Endothelial cell of umbilical vein (primary cell): ENCODE measurements at regions not wholly inside any gene's neighbourhood (a gene's known extent, or its start where the extent isn't known, plus 50 kb on each side); places are given as distances from the start of the nearest gene placed in this dataset.

Experiments
- MYC ChIP-seq: IDR thresholded peaks from one replicate; pipeline ENCODE4 v1.6.1; 2011; ENCODE audit warnings: mild to moderate bottlenecking, low read depth, low read length
- TF ChIP-seq, protein P1 (sequence below), 2 donors: IDR thresholded peaks; 1 replicate in 1 of 2; 2 replicates in 1 of 2; pipeline ENCODE4 v1.5.1; 2011; ENCODE audit warnings: low read length in 2 of 2, mild to moderate bottlenecking in 2 of 2, moderate library complexity in 2 of 2, control low read depth in 1 of 2, inconsistent platforms in 1 of 2, low read depth in 1 of 2; ENCODE audit not compliant: insufficient read depth in 1 of 2; ENCODE audit errors: extremely low read depth in 1 of 2
- TF ChIP-seq, protein P2 (sequence below): IDR thresholded peaks from 2 replicates; pipeline ENCODE4 v1.6.1; 2011; ENCODE audit not compliant: insufficient read depth, insufficient read length

GRCh38 chr2:215507836-215508235 is 72.0 kb upstream of the FN1 start:
- TF ChIP-seq, protein P1, sequence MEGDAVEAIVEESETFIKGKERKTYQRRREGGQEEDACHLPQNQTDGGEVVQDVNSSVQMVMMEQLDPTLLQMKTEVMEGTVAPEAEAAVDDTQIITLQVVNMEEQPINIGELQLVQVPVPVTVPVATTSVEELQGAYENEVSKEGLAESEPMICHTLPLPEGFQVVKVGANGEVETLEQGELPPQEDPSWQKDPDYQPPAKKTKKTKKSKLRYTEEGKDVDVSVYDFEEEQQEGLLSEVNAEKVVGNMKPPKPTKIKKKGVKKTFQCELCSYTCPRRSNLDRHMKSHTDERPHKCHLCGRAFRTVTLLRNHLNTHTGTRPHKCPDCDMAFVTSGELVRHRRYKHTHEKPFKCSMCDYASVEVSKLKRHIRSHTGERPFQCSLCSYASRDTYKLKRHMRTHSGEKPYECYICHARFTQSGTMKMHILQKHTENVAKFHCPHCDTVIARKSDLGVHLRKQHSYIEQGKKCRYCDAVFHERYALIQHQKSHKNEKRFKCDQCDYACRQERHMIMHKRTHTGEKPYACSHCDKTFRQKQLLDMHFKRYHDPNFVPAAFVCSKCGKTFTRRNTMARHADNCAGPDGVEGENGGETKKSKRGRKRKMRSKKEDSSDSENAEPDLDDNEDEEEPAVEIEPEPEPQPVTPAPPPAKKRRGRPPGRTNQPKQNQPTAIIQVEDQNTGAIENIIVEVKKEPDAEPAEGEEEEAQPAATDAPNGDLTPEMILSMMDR (IDR thresholded peaks at IDR 0.05; ENCODE audit: extremely low read depth in 1 of 2, insufficient read depth in 1 of 2, low read depth in 1 of 2, low read length in 2 of 2), result no peak
- no peak for TF ChIP-seq MYC
- TF ChIP-seq, protein P2, sequence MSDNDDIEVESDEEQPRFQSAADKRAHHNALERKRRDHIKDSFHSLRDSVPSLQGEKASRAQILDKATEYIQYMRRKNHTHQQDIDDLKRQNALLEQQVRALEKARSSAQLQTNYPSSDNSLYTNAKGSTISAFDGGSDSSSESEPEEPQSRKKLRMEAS, result no peak
